LNCAP (cell line): ENCODE measurements at regions not wholly inside any gene's neighbourhood (a gene's known extent, or its start where the extent isn't known, plus 50 kb on each side); places are given as distances from the start of the nearest gene placed in this dataset.

Source experiments
- TF ChIP-seq, protein P1 (sequence below): fragments of 450-650 bp; IDR thresholded peaks from 2 replicates; pipeline ENCODE4 v1.5.1; 2017; ENCODE audit warnings: mild to moderate bottlenecking

DNA sequence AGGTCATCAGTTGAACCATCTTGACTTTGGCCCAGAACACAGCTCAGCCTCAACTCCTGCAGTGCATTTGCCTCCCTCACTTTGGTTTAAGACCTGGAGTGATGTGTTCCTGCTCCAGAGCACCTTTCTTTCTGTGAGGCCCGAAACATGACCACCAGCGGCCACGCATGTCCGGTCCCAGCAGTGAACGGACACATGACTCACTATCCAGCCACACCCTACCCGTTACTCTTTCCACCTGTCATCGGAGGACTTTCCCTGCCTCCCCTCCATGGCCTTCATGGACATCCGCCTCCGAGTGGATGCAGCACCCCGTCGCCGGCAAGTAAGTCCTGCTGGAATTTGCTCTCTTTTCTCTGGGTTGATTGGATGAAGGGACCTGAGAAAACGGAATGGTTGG is 253.8 kb upstream of the RARB start:
- TF ChIP-seq, protein P1, sequence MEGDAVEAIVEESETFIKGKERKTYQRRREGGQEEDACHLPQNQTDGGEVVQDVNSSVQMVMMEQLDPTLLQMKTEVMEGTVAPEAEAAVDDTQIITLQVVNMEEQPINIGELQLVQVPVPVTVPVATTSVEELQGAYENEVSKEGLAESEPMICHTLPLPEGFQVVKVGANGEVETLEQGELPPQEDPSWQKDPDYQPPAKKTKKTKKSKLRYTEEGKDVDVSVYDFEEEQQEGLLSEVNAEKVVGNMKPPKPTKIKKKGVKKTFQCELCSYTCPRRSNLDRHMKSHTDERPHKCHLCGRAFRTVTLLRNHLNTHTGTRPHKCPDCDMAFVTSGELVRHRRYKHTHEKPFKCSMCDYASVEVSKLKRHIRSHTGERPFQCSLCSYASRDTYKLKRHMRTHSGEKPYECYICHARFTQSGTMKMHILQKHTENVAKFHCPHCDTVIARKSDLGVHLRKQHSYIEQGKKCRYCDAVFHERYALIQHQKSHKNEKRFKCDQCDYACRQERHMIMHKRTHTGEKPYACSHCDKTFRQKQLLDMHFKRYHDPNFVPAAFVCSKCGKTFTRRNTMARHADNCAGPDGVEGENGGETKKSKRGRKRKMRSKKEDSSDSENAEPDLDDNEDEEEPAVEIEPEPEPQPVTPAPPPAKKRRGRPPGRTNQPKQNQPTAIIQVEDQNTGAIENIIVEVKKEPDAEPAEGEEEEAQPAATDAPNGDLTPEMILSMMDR = no peak

DNA sequence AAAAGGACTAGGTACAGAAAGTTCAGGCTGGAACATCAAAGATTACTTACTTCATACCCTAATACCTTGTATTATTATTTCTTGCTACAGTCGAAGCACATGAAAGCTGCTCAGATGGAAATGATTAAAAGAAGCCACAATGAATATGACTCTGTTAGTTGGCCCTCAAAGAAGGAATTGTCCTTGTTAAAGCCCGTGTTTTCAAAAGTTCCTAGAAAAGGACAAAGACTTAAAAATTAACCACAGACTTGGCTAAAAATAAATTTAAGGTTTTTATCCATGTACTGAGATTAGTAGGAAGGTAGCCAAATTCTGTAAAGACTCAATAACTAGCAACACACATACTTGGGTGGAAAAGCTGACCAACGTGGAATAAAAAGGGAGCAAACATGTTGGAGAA is 251.0 kb upstream of the RARB start:
- TF ChIP-seq, protein P1 = no peak

DNA sequence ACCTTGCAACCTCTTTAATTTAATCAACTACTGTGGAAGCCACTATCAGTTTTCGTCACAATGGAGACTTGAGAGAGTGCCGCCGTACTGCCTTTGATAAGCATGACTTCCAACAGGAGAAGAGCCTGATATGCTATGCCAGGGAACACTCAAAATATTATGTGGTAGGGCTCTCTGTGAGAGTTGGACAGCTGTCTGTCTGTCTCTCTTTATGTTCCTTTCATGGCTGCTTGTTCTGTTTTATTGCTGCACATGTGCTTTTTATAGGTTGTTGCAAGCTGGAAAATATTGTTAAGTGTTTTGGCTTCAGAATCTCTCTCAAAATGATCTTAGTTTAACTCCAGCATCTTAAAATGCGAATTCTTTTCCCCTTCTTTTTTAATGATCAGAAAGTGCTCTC is 249.4 kb upstream of the RARB start:
- TF ChIP-seq, protein P1 = no peak

- TF ChIP-seq, protein P1 = no peak
Observed at GRCh38 chr3:25181096-25181495, 247.0 kb upstream of the RARB start.

GRCh38 chr3:25182794-25183193 is 245.3 kb upstream of the RARB start:
- TF ChIP-seq, protein P1 = no peak

GRCh38 chr3:25184641-25185250 is 243.3 kb upstream of the RARB start:
- TF ChIP-seq, protein P1 = no peak

- TF ChIP-seq, protein P1 = no peak
Observed at GRCh38 chr3:25191673-25192072, 236.4 kb upstream of the RARB start.

DNA sequence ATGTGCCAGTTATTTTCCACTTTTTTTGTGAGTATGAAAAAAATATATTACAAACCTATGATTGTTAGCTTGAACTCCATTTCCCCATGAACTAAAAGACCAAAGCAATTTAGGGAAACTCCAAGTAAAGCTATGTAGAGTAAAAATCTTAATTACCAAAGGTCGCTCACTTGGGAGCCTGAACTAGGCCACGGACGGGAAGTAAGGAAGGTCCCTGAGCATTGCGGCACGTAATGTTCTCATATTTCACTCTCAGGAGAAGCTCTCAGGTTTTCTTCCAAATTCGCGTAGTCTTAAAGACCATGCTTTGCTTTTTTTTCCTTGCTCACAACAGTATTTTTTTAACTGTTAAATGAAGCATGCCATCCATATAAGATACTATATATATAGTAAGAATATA is 215.3 kb upstream of the RARB start:
- TF ChIP-seq, protein P1 = no peak
